GM12892 (cell line): ENCODE measurements at regions not wholly inside any gene's neighbourhood (a gene's known extent, or its start where the extent isn't known, plus 50 kb on each side); places are given as distances from the start of the nearest gene placed in this dataset.

Experiments used
- POLR2A ChIP-seq: IDR thresholded peaks from 2 replicates; pipeline ENCODE4 v1.6.1; 2011; ENCODE audit warnings: low read depth, low read length, control low read depth
- POLR2AphosphoS5 ChIP-seq: IDR thresholded peaks from 2 replicates; pipeline ENCODE4 v1.6.1; 2011; ENCODE audit warnings: low read depth, low read length, control low read depth
- TAF1 ChIP-seq: IDR thresholded peaks from 2 replicates; pipeline ENCODE4 v1.6.1; 2011; ENCODE audit warnings: low read depth, mild to moderate bottlenecking, control low read depth, low read length, borderline replicate concordance

DNA sequence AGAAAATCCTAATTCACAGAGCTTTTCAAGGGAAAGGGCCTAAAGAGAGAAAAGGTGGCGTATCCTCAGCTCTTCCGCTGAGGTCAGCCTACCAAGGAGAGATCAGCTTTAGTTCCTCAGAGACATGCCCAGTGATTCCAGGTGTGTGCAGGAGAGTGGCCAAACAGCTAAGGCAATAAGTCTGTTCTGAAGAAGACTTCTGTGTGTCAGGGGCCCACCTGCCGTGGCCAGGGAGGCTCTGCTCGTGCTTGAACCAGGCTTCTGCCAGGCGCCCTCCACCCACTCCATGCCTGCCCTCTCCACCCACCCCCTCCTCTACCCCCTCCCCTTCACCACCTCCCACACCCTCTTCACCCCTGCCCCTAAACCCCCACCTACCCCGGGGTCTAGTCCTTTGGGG is 67.4 kb upstream of the ARMC2 start:
- TF ChIP-seq POLR2A: no peak
- no peak for TF ChIP-seq TAF1
- TF ChIP-seq POLR2AphosphoS5: no peak
